ENCODE measurements at regions not wholly inside any gene's neighbourhood (a gene's known extent, or its start where the extent isn't known, plus 50 kb on each side); places are given as distances from the start of the nearest gene placed in this dataset.

DNA sequence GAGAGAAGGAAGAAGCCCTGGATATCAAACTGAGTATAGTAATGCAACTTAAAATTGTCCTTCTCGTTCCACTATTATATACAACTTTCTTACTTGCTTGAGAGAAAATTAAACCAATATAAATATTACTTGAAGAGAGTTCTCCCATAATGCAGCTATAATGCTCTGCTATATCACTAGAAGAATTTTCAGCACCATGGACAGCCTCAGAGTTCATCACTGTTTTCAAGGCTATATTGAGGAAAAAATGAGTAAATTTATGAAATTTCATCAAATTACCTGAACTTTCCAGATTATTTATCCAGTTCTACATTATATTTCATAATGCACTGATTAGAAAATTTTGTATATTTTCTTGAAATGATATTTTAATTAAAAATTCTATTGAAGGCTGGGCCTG, 1053.5 kb upstream of the FAM98A start:
- no peak for TF ChIP-seq EZH2phosphoT487 (IDR thresholded peaks at IDR 0.05; ENCODE audit: borderline replicate concordance, low read depth, low read length)
- TF ChIP-seq, protein P1, sequence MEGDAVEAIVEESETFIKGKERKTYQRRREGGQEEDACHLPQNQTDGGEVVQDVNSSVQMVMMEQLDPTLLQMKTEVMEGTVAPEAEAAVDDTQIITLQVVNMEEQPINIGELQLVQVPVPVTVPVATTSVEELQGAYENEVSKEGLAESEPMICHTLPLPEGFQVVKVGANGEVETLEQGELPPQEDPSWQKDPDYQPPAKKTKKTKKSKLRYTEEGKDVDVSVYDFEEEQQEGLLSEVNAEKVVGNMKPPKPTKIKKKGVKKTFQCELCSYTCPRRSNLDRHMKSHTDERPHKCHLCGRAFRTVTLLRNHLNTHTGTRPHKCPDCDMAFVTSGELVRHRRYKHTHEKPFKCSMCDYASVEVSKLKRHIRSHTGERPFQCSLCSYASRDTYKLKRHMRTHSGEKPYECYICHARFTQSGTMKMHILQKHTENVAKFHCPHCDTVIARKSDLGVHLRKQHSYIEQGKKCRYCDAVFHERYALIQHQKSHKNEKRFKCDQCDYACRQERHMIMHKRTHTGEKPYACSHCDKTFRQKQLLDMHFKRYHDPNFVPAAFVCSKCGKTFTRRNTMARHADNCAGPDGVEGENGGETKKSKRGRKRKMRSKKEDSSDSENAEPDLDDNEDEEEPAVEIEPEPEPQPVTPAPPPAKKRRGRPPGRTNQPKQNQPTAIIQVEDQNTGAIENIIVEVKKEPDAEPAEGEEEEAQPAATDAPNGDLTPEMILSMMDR (conservative IDR thresholded peaks at IDR 0.05; ENCODE audit: low read length) = no peak

All from OCI-LY7 (cell line).